C4-2B (cell line): ENCODE measurements at regions not wholly inside any gene's neighbourhood (a gene's known extent, or its start where the extent isn't known, plus 50 kb on each side); places are given as distances from the start of the nearest gene placed in this dataset.

Source experiments
- ZFX ChIP-seq: fragments of 450-650 bp; IDR thresholded peaks from 2 replicates; pipeline ENCODE4 v1.6.1; 2017
- TF ChIP-seq, protein P1 (sequence below): fragments of 450-650 bp; conservative IDR thresholded peaks from 2 replicates; pipeline ENCODE4 v1.5.1; 2017; ENCODE audit warnings: mild to moderate bottlenecking

DNA sequence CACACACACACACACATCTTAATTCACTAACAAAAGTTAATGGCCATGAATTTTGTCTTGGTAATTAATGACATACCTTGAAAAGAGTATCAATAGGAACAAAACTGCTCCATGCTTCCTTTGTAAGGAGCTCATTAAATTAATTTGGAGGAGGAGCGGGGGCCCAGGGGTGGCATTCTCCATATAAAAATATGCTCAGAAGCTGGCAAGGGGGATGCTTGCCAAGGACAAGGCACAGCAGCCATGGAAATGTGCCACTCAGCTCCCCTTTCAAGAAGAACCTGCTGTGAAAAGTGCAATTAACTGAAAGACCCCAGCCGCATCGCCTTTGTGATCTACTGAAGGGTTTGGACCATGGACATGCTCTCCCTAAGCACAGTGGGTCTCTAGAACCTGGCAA, 385.9 kb upstream of the API5 start:
- TF ChIP-seq, protein P1, sequence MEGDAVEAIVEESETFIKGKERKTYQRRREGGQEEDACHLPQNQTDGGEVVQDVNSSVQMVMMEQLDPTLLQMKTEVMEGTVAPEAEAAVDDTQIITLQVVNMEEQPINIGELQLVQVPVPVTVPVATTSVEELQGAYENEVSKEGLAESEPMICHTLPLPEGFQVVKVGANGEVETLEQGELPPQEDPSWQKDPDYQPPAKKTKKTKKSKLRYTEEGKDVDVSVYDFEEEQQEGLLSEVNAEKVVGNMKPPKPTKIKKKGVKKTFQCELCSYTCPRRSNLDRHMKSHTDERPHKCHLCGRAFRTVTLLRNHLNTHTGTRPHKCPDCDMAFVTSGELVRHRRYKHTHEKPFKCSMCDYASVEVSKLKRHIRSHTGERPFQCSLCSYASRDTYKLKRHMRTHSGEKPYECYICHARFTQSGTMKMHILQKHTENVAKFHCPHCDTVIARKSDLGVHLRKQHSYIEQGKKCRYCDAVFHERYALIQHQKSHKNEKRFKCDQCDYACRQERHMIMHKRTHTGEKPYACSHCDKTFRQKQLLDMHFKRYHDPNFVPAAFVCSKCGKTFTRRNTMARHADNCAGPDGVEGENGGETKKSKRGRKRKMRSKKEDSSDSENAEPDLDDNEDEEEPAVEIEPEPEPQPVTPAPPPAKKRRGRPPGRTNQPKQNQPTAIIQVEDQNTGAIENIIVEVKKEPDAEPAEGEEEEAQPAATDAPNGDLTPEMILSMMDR = no peak
- TF ChIP-seq ZFX = no peak
